NK-92 treated with Interleukin-12 subunit alpha and Interleukin-12 subunit beta, amount 100 ng/mL, for 24 hours (cell line): ENCODE measurements at regions not wholly inside any gene's neighbourhood (a gene's known extent, or its start where the extent isn't known, plus 50 kb on each side); places are given as distances from the start of the nearest gene placed in this dataset.
"Not testable (repeated sequence)": the region's sequence is repeated elsewhere in the genome, so short reads cannot be mapped to it uniquely, and the experiment has no call there.

Source experiments
- DNase-seq: peaks from one replicate; lab custom pipeline; 2025; lab: John Stamatoyannopoulos, UW

DNA sequence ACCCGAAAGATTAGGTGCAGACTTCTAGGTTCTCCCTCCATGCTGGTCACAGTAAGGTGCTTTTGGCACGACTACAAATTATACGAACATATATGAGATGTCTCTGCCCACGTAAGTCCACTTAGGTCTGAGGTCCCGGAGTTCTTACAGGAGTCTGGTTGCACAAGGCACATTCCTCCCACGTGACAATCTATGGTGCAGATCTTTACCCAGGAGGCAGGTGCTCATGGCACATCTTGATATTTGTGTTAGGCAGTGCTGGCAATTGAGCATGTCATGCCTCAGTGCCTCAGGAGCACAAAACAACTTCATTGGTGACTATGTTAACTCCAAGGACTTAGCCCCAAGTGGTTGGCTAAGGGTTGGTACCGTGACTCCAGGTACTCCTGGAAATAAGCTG lies 92.0 kb upstream of the AMN1 start:
- DNase-seq, result no peak

DNA sequence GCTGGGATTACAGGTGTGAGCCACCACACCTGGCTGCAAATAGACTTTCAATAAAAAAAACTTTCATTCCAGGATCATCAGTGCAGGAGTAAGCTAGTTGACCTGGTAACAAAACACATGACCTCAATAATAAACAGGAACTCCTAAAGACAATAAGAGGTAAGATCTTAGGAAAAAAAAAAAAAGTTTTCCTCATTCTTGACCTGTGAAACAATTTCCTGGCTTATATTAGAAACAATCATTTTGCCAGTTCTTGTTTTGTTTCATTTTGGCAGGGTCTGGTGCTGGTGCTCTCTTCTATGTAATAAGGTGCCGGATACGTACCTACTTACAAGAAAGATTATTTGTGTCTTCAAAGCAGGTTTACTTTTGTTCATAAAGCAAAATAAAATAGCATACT lies 90.6 kb upstream of the AMN1 start:
- DNase-seq, result no peak

DNA sequence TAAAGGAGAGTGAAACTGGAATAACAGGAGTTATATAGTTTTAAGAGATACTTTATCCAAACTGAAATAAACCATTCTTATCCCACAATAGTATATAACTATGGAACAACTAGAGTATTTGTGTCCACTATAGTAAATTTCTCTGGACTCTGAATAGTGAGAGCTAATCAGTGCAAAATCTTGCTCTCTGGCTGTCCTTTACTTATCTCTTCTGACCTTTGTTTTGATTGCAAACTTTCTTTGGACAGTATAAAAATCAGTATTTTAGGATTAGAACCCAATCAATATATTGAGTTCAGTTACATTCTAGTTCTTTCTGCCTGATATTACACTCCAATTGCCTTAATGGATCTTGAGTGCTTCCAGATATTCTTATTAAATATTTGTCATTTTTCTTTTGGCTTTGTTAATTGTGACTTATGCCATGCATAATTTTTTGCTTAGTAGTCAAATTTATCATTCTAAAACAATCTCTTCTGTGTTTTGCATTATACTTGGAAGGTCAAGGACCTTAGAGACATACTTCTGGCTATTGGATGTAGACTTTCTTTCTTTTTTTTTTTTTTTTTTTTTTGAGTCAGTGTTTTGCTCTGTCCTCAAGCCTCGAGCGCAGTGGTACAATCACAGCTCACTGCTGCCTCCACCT lies 89.9 kb upstream of the AMN1 start:
- no peak for DNase-seq

DNA sequence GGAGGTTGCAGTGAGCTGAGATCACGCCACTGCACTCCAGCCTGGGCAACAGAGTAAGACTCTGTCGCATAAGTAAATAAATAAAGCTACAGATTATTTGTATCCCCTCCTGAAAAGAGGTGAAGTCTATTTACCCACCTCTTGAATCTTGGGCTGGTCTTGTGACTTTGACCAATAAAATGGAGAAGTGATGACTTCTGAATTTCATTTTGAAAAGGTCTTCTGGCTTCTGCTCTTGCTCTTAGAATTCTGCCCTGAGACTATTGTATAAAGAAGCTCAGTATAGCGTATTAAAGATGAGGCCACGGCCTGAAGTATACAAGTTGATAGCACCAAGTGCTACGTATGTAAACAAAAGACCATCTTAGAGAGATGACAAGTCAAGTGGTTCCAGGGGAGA lies 88.3 kb upstream of the AMN1 start:
- DNase-seq, result no peak

DNA sequence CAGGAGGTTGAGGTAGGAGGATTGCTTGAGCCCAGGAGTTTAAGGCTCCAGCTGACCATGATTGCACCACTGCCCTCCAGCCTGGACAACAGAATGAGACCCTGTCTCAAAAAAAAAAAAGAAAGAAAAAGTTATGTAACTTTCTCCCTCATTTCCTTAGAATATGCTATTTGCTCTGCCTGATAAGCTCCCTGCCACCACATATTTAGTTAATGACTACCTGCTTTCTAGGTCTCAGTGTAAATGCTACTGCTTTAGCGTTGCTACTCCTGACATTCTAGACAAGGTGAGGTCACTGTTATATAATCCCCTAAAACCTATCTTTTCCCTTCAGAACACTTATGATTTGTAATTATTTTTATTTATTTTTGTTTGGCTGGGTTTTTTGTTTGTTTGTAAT lies 86.3 kb upstream of the AMN1 start:
- no peak for DNase-seq

DNA sequence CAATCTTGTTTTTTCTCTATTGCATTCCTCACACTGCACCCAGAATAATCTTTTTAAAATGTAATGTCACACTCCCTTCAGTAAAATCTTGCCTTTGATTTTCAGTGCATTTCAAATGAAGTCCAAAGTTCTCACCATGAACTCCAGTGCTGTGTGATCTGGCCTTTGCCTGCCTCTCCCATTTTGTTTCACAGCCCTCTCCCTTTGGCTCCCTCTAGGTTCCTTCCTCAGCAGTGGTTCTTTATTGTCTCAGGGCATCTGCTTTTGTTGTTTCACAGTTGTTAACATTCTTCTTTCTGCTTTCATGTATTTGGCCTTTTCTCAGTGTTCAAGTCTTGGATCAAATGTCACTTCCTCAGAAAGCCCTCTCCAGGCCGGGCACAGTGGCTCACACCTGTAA lies 84.5 kb upstream of the AMN1 start:
- no peak for DNase-seq

DNA sequence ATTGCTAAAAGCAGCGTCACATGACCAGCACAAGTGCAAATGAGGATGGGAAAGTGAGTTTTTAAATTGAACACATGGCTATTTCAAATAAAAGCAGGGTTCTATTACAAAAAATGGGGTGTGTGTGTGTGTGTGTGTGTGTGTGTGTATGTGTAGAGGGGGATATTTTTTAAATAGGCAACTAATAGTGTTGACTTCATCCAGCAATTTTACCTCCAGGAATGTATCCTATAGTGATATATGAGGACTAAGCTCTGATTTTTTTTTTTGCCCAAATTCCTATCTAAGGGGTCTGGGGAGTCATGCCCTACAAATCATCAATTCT lies 78.9 kb upstream of the AMN1 start:
- DNase-seq, result no peak

DNA sequence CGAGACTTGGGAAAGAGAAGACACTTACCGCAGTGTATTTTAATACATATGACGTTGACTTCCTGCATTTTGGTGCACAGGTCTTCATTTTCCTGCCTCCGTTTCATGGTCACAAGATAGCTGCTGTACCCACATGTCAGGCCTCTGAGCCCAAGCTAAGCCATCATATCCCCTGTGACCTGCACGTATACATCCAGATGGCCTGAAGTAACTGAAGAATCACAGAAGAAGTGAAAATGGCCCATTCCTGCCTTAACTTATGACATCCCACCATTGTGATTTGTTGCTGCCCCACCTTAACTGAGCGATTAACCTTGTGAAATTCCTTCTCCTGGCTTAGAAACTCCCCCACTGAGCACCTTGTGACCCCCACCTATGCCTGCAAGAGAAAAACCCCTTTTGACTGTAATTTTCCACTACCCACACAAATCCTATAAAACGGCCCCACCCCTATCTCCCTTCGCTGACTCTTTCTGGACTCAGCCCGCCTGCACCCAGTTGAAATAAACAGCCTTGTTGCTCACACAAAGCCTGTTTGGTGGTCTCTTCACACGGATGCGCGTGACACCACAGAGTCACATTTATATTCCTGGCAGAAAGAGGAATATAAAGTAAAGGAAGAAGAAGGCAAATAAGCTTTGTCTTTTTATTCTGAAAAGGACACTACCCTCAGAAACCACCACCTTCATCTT lies 78.4 kb upstream of the AMN1 start:
- not testable (repeated sequence) for DNase-seq

DNA sequence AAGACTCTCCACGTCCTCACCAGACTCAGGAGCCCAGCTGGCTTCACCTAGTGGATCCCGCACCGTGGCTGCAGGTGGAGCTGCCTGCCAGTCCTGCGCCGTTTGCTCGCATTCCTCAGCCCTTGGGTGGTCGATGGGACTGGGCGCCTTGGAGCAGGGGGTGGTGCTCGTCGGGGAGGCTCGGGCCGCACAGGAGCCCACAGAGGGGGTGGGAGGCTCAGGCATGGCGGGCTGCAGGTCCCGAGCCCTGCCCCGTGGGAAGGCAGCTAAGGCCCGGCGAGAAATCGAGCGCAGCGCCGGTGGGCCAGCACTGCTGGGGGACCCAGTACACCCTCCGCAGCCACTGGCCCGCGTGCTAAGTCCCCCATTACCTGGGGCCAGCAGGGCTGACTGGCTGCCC lies 76.9 kb upstream of the AMN1 start:
- DNase-seq, result not testable (repeated sequence)

DNA sequence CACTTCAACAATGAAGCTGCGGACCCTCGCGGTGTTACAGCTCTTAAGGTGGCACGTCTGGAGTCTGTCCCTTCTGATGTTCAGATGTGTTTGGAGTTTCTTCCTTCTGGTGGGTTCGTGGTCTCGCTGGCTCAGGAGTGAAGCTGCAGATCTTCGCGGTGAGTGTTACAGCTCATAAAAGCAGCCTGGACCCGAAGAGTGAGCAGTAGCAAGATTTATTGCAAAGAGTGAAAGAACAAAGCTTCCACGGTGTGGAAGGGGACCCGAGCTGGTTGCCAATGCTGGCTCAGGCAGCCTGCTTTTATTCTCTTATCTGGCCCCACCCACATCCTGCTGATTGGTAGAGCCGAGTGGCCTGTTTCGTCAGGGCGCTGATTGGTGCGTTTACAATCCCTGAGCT lies 75.9 kb upstream of the AMN1 start:
- not testable (repeated sequence) for DNase-seq

DNA sequence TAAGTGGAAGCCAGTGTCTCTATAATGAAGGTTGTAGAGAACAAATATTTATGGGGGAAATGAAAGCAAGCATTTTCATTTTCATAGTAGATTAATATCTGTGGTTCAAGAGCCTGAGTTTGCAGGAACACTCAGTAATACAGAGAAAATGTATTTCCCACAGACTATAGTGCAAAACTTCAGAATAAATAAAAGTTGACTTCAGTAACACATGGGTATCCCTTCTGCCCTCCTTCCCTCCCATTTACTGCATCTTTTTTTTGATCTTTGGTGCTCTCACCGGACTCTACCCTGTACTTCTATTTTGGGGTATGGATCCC lies 75.3 kb upstream of the AMN1 start:
- DNase-seq, result no peak

DNA sequence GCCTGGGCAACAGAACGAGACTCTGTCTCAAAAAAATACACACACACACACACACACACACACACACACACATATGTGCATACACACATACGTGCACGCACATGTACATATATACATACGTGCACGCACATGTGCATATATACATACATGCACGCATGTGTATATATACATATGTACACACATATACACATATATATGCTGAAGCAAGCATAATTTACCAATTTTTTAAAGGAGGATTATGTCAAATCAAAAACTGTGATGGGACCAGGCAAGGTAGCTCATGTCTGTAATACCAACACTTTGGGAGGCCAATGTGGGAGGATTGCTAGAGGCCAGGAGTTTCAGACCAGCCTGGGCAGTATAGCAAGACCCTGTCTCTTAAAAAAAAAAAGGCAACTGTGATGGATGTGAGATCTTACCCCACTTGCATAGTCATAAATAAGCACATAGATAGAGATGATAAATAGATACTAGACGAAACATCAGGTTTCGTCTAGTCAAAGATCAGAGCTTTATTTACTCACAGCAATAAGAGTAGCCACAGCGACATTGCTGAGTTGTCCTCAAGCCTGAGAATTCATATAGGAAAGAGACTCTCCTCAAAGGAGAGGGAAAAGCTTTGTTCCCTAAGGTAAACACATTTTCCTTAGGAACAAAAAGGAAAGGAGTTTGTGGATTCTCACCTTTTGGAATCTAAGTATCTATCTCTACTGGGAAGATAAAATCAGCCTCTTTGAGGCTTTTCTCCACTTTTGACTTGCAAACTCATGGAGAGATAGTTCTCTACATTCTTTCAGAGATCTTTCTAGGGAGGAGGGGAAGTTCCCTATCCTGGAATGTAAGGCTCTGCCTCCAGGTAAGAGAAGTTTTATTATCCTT lies 74.7 kb upstream of the AMN1 start:
- no peak for DNase-seq

DNA sequence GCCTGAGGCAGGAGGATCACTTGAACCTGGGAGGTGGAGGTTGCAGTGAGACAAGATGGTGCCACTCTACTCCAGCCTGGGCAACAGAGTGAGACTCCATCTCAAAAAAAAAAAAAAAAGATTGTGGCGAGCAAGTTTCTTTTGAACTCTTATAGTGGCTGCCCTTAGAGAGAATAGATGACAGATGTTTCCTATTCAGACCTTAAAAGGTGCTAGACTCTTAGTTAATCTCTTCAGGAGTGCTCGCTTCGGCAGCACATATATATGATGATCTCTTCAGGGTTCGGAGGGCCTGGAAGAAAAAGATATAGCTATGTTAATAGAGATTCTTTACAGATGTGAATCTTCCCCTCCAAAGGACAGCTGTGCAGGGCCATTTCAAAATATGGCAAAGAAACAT lies 73.1 kb upstream of the AMN1 start:
- DNase-seq, result no peak

DNA sequence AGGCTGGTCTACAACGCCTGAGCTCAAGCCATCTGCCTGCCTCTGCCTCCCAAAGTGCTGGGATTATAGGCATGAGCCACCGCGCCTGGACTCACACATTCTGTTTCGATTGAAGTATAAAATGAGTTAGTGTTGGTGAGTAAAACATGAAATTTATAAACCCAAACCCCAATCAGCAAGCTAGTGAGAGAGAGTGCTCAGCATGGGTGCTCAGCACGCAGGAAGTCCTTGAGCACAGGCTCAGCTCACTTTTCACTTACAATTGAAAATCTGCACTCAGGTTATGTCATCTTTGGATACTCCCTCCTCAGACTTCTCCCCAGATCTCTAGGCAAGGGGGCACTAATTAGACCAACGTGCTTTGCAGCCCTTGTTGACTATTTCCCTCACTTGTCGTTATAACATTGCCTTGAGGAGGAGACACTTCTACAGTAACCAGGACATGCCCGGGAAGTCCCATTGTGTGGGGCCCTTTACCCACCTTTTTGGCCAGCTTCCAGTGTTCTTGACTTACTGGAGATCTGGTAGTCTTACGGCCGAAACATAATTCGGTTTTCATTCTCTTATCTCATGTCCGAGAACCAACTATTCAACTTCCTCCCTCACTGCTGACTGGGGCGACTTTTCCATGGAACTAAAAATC lies 68.5 kb upstream of the AMN1 start:
- no peak for DNase-seq

DNA sequence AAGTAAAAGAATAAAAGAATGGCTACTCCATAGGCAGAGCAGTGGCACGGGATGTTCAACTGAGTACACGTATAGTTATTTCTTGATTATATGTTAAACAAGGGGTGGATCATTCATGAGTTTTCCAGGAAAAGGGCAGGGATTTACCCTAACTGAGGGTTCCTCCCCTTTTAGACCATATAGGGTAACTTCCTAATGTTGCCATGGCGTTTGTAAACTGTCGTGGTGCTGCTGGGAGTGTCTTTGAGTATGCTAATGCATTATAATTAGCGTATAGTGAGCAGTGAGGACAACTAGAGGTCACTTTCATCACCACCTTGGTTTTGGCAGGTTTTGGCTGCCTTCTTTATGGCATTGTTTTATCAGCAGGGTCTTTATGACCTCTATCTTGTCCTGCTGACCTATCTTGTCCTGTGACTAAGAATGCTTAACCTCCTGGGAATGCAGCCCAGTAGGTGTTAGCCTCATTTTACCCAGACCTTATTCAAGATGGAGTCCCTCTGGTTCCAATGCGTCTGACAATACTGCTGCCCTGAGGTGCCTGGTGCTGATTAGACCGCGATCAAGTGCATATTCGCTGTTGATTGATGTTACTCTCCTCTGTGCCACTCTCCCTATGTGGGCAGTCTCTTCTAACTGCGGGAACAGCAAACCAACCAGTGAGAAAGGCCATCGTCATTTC lies 67.6 kb upstream of the AMN1 start:
- DNase-seq, result no peak

DNA sequence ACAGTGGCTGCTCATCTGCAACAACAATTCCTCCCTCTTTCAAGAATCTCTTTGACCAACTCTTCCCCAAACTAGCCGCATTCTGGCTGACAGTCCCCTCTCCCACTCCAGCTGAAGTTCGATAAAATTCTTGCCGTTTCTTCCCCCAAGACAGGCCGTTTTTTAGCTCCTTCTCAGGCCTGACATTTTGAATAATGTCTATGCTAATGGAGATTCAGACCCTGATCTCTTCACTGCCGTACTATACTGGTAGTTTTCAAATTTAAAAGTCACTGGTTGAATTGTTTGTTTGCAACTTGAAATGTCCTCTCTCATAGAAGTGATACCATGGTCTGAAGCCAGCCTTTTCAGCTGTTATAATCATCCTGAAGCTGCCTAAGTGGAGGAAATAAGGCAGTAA lies 65.9 kb upstream of the AMN1 start:
- DNase-seq, result no peak

DNA sequence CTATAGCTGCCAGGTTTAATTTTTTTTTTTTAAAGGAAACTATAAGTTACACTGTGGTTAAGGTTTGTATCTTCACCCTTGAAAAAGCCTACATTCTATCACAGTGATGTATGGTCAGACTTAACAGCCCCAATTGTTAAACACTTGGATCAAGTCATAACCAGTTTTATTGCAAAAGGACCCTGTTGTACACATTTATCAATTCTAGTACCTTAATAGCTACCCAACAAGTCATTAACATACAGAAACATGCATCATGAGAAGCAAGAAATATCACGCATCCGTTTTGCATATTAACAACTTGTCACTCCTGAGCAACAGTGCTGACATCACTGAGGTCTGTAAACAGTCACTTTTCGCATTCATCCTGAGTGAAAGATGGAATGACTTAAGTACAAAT lies 62.4 kb upstream of the AMN1 start:
- not testable (repeated sequence) for DNase-seq

DNA sequence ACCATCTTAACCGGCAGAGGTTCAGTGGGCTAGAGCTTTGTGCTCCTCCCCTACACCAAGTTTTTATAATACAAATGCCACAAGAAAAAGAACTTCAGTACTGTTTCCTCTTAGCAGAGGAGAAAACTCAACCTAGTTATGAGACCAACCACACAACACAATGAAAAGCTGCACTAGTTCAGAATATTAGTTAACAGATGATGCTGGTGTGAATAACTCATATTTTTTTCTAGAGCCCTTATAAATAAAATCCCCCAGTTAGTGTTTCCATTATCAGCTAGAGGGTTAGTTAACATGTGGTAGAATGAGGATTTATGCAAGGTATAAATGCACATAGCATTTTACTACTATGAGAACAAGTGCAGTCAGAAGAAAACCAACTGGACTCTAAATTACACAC lies 61.9 kb upstream of the AMN1 start:
- DNase-seq, result no peak

DNA sequence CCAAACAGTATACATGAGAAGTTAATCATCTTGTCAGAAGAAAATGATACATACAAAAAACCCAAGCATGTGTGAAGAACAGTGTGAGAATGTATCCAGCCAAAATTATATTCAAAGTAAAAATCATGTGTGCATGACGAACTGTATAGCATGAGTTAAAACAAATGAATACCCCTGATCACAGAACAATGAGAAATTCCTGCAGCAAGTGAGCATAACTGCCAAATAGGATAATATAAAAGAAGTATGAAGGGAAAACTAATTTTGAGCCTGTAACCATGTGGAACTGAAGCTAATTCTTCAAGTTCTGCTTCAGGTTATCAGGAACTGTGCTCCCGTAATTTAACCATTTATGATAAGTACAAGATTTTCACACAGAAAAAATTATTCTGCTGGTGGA lies 56.5 kb upstream of the AMN1 start:
- no peak for DNase-seq

DNA sequence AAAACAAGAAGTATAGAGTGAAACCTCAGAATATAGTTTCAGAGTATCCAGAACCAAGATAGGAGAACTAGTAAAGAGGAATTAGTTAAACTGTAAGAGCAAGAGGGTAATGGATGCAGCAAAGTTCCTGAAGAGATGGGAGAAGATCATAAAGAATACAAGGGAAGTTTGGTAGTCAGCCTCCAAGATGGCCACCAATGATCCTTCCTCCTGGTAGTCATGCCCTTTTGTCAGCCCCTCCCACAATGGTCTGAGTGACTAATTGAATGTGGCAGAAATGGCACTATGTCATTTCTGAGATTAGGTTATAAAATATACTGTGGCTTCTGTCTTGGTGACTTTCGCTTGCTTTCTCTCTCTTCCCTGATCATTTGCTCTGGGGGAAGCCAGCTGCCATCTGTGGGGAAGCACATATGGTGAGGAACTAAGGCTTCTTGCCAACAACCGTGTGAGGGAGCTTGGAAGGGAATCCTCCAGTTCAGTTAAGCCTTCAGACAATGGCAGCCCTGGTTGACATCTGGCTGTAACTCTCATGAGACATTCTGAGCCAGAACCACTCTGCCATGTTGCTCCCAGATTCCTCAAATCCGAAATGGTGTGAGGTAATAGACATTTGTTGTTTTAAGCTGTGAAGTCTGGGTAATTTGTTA lies 55.3 kb upstream of the AMN1 start:
- no peak for DNase-seq

DNA sequence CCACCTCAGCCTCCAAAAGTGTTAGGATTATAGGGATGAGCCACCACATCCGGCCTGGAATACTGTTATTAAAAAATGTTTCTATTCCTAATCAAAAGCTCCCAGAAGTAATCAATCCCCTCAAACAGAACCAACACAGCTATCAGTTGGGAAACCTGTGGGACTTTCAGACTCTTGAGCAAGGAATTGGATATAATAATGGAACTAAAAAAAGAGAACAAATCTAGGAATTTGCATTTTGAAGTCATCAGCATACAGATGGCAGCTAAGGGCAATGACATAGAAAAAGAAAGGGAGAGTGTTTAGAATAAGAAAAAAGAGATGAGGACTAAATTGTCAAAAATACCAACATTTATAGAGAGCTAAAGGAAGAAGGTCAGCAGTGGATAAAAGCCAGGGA lies 54.7 kb upstream of the AMN1 start:
- no peak for DNase-seq
